ENCODE measurements at regions not wholly inside any gene's neighbourhood (a gene's known extent, or its start where the extent isn't known, plus 50 kb on each side); places are given as distances from the start of the nearest gene placed in this dataset.
A peak's percentile ranks its signal among the peaks of the same experiment; 100 is the strongest.
"Not testable (repeated sequence)": the region's sequence is repeated elsewhere in the genome, so short reads cannot be mapped to it uniquely, and the experiment has no call there.

DNA sequence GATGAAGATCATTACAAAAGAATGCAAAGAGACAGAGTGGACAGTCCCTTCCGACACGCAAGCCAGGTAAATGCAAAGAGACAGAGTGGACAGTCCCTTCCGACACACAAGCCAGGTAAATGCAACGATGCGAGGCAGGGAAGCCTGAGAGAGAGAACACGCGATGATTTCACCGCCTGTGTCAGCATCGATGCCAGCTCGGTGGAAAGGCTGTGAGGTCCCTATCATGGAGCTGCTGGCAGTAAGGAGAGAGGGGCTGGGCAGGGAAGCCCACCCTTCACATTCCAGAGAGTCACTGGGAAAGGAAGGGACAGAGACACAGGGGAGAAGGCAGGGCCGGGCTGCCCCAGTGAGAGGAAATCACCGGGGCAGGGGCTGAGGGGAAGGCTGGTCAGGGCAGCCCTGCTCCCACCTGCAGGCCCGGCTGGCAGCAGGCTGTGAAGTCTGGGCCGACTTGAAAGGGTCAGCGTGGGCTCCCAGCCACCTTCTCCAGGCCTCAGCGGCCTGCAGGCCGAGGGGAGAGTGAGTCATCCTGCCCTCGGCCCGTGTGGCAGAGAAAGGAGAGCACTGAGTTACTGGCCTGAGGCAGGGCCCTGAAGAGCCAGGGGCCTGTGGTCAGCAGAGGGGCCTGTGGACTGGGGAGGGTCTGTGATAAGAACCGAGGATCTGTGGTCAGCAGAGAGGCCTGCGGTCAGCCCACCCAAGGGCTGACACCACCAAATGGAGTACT lies 80.4 kb downstream of the DACT2 start:
- Mint-ChIP-seq H3K9me3 (ENCODE audit: low read depth) (no peaks in the 10 kb centered on the region), H3K27ac (peak overlapping the region; percentile 39), H3K36me3 (ENCODE audit: low read depth) (no peaks in the 10 kb centered on the region), H3K4me1 (peaks cover 9% of the 10 kb centered on the region), H3K4me3 (no peak overlapping the region), H3K27me3 (peaks cover 5% of the 10 kb centered on the region)
- DNase-seq = no peak
- ATAC-seq = no peak
- ChIA-PET CTCF (no interaction called here), POLR2A (no interaction called here)
- intact Hi-C loops (cut with DNase I, micrococcal nuclease) = no loop called here

GRCh38 chr6:168238159-168238909 lies 81.2 kb downstream of the DACT2 start:
- DNase-seq (no peak), ATAC-seq (peak; percentile 55)
- no peaks in the 10 kb centered on the region for H3K9me3 Mint-ChIP-seq (ENCODE audit: low read depth)
- peaks cover 7% of the 10 kb centered on the region for H3K4me1 Mint-ChIP-seq
- H3K27me3 Mint-ChIP-seq = peaks cover 5% of the 10 kb centered on the region
- H3K27ac Mint-ChIP-seq = peak overlapping the region; percentile 48
- ChIA-PET CTCF (no interaction called here), POLR2A (no interaction called here)
- H3K36me3 Mint-ChIP-seq (ENCODE audit: low read depth) = no peaks in the 10 kb centered on the region
- no peak overlapping the region for H3K4me3 Mint-ChIP-seq
- intact Hi-C loops (cut with DNase I, micrococcal nuclease) = no loop called here

GRCh38 chr6:168233875-168234213 lies 85.7 kb downstream of the DACT2 start:
- peaks cover 14% of the 10 kb centered on the region for H3K27me3 Mint-ChIP-seq
- H3K36me3 Mint-ChIP-seq (ENCODE audit: low read depth); H3K4me1 Mint-ChIP-seq; DNase-seq; H3K27ac Mint-ChIP-seq; ATAC-seq; H3K9me3 Mint-ChIP-seq (ENCODE audit: low read depth); POLR2A ChIA-PET; H3K4me3 Mint-ChIP-seq; intact Hi-C loops (cut with DNase I, micrococcal nuclease); CTCF ChIA-PET: not testable (repeated sequence)

GRCh38 chr6:168232989-168233874 lies 86.3 kb downstream of the DACT2 start:
- peaks cover 3% of the 10 kb centered on the region for H3K4me1 Mint-ChIP-seq
- intact Hi-C loops (cut with DNase I, micrococcal nuclease) = no loop called here
- CTCF ChIA-PET = no interaction called here
- H3K9me3 Mint-ChIP-seq (ENCODE audit: low read depth) = no peaks in the 10 kb centered on the region
- no peak overlapping the region for H3K27ac Mint-ChIP-seq
- H3K4me3 Mint-ChIP-seq = no peak overlapping the region
- ATAC-seq (no peak), DNase-seq (no peak)
- no peaks in the 10 kb centered on the region for H3K36me3 Mint-ChIP-seq (ENCODE audit: low read depth)
- POLR2A ChIA-PET = no interaction called here
- H3K27me3 Mint-ChIP-seq = peaks cover 16% of the 10 kb centered on the region

DNA sequence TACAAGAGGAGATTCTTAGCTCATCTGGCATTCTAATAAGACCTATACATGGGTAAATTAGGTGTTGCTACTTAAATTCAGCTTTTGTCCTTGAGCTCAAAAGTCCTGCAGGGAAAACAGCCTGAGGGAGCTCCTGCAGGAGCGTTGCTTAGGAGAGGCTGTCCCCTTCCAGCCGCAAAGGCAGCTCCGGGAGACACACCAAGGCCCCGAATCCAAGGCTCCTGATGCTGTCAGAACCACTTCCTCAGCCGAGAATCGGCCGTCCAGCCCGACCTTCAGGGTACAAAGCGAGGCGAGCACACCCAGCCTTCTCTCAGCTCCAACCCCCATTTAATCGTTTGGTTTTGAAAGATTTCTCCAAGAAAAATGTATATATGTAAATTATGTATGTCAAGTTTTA lies 87.0 kb downstream of the DACT2 start:
- POLR2A ChIA-PET = no interaction called here
- CTCF ChIA-PET = no interaction called here
- intact Hi-C loops (cut with DNase I, micrococcal nuclease) = no loop called here

DNA sequence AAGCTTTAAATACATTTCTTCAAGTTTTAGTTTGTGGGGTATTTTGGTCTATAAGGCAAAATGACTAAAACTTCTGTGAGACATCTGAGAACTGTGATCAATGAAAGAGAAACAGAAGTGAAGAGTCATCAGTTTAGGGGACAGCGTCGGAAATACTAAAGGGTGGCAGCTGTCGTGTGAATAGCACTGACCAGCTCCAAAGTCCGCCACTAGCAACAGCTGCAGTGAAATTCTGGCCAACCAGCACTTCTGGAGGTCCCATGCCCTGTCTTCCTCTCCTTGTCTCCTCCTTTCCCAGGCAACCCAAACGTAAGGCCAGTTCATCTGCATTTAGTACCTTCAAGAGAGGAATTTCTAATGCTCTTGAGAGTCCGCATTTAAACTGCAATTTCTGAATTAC lies 87.5 kb downstream of the DACT2 start:
- H3K36me3 Mint-ChIP-seq (ENCODE audit: low read depth) = no peaks in the 10 kb centered on the region
- CTCF ChIA-PET = interaction anchor here (0.6 kb wide), 1 partner anchor 75 kb away, joined by 4 read pairs; no protein-coding TSS in a partner anchor
- POLR2A ChIA-PET = no interaction called here
- H3K27ac Mint-ChIP-seq = no peak overlapping the region
- intact Hi-C loops (cut with DNase I, micrococcal nuclease) = no loop called here
- no peaks in the 10 kb centered on the region for H3K4me1 Mint-ChIP-seq
- DNase-seq (no peak), ATAC-seq (no peak)
- peaks cover 16% of the 10 kb centered on the region for H3K27me3 Mint-ChIP-seq
- no peaks in the 10 kb centered on the region for H3K9me3 Mint-ChIP-seq (ENCODE audit: low read depth)
- no peak overlapping the region for H3K4me3 Mint-ChIP-seq

More for the DNA sequence above, 87.0 kb downstream of the DACT2 start:
- no peaks in the 10 kb centered on the region for H3K4me1 Mint-ChIP-seq
- ATAC-seq = no peak
- H3K27ac Mint-ChIP-seq = no peak overlapping the region
- peaks cover 16% of the 10 kb centered on the region for H3K27me3 Mint-ChIP-seq
- no peak for DNase-seq
- H3K4me3 Mint-ChIP-seq = no peak overlapping the region
- H3K9me3 Mint-ChIP-seq (ENCODE audit: low read depth) = no peaks in the 10 kb centered on the region
- no peaks in the 10 kb centered on the region for H3K36me3 Mint-ChIP-seq (ENCODE audit: low read depth)

GRCh38 chr6:168231393-168231957 lies 88.1 kb downstream of the DACT2 start:
- H3K27ac Mint-ChIP-seq = no peak overlapping the region
- intact Hi-C loops (cut with DNase I, micrococcal nuclease) = no loop called here
- ChIA-PET CTCF (interaction anchor here (0.6 kb wide), 1 partner anchor 74 kb away, joined by 4 read pairs; no protein-coding TSS in a partner anchor), POLR2A (no interaction called here)
- peaks cover 20% of the 10 kb centered on the region for H3K27me3 Mint-ChIP-seq
- H3K9me3 Mint-ChIP-seq (ENCODE audit: low read depth) = no peaks in the 10 kb centered on the region
- no peaks in the 10 kb centered on the region for H3K36me3 Mint-ChIP-seq (ENCODE audit: low read depth)
- ATAC-seq (no peak), DNase-seq (no peak)
- no peaks in the 10 kb centered on the region for H3K4me1 Mint-ChIP-seq
- no peak overlapping the region for H3K4me3 Mint-ChIP-seq

GRCh38 chr6:168229368-168229752 lies 90.2 kb downstream of the DACT2 start:
- DNase-seq = no peak
- ATAC-seq = no peak
- ChIA-PET CTCF (no interaction called here), POLR2A (no interaction called here)
- Mint-ChIP-seq H3K27me3 (peaks cover 20% of the 10 kb centered on the region), H3K27ac (no peak overlapping the region), H3K36me3 (ENCODE audit: low read depth) (no peaks in the 10 kb centered on the region), H3K4me1 (no peaks in the 10 kb centered on the region), H3K4me3 (no peak overlapping the region), H3K9me3 (ENCODE audit: low read depth) (no peaks in the 10 kb centered on the region)
- intact Hi-C loops (cut with DNase I, micrococcal nuclease) = no loop called here

DNA sequence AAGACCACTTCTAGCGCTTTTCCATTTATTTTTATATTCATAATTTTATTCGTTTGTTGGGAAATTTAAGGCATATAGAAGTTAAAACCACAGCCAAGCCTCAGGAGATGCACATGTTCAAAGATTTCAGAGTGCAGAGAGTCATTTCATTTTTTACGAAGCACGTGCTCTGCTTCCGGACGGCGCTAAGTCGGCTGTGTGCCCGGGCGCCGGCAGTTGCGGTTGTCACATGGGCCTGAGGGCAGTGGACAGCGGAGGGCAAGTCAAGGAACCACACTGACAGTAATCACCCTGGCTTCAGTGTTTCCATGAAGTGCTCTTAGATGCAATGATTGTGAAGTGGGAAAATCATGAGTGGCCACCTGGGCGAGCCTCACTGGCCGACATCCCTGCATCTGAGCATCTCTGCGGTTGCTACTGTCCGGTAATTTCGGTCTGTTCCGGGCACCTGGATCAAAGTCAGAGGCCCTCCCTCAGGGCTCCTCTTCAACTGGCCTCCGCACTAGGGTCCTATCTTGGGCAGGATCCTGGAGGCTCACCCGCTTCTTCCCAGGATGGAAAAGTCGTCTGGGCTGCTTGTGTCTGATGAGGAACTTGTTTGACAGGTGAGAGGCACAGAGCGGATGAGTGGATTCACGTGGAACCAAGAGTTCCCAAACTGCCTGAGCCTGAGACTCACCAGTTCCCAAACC lies 90.8 kb downstream of the DACT2 start:
- no peak for DNase-seq
- H3K27ac Mint-ChIP-seq = no peak overlapping the region
- intact Hi-C loops (cut with DNase I, micrococcal nuclease) = no loop called here
- no peaks in the 10 kb centered on the region for H3K36me3 Mint-ChIP-seq (ENCODE audit: low read depth)
- no peaks in the 10 kb centered on the region for H3K9me3 Mint-ChIP-seq (ENCODE audit: low read depth)
- no peak overlapping the region for H3K4me3 Mint-ChIP-seq
- peaks cover 20% of the 10 kb centered on the region for H3K27me3 Mint-ChIP-seq
- ATAC-seq = no peak
- ChIA-PET CTCF (no interaction called here), POLR2A (no interaction called here)
- no peaks in the 10 kb centered on the region for H3K4me1 Mint-ChIP-seq

- POLR2A ChIA-PET = no interaction called here
- Mint-ChIP-seq H3K9me3 (ENCODE audit: low read depth) (no peaks in the 10 kb centered on the region), H3K27me3 (peaks cover 20% of the 10 kb centered on the region), H3K27ac (no peak overlapping the region), H3K36me3 (ENCODE audit: low read depth) (no peaks in the 10 kb centered on the region), H3K4me3 (no peak overlapping the region), H3K4me1 (no peaks in the 10 kb centered on the region)
- no peak for DNase-seq
- CTCF ChIA-PET = interaction anchor here (0.6 kb wide), 1 partner anchor 150 kb away, joined by 3 read pairs; no protein-coding TSS in a partner anchor
- intact Hi-C loops (cut with DNase I, micrococcal nuclease) = no loop called here
- no peak for ATAC-seq
Observed at GRCh38 chr6:168227840-168228239, 91.7 kb downstream of the DACT2 start.

DNA sequence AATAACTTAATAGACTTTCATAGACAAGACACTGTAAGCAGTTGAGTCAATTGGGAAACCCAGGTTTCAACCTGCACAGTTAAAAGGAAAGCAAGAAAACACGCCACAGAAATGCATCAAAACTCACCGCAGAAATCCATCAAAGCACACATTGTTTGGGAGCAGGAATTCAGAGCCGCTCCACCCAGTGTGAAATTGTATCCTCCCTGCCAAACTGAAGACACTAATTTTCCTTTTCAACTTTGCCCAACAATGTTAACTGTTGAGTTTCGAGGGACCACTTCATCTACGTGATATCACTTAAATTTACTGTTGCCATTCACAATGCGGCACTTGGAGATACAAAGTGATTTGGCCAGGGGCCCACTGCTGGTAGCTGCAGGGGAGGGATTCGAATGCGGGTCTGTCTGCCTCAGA lies 92.7 kb downstream of the DACT2 start:
- CTCF ChIA-PET = interaction anchor here (0.5 kb wide), 1 partner anchor 86 kb away, joined by 3 read pairs; no protein-coding TSS in a partner anchor
- Mint-ChIP-seq H3K4me1 (no peaks in the 10 kb centered on the region), H3K4me3 (no peak overlapping the region), H3K27me3 (peaks cover 17% of the 10 kb centered on the region), H3K36me3 (ENCODE audit: low read depth) (no peaks in the 10 kb centered on the region), H3K9me3 (ENCODE audit: low read depth) (no peaks in the 10 kb centered on the region), H3K27ac (no peak overlapping the region)
- POLR2A ChIA-PET = no interaction called here
- no peak for DNase-seq
- intact Hi-C loops (cut with DNase I, micrococcal nuclease) = no loop called here
- no peak for ATAC-seq

Data from activated CD4-positive, alpha-beta T cell treated with anti-CD3 and anti-CD28 coated beads for 36 hours (primary cell).